ENCODE measurements at regions not wholly inside any gene's neighbourhood (a gene's known extent, or its start where the extent isn't known, plus 50 kb on each side); places are given as distances from the start of the nearest gene placed in this dataset.

GRCh38 chr10:29397221-29397620, 108.4 kb downstream of the LYZL1 start:
- DNase-seq (ENCODE audit: low spot score) = no peak

GRCh38 chr10:29403208-29403607, 114.3 kb downstream of the LYZL1 start:
- DNase-seq (ENCODE audit: low spot score) = no peak

- DNase-seq (ENCODE audit: low spot score) = no peak
Measured at GRCh38 chr10:29407280-29407858, 118.5 kb downstream of the LYZL1 start.
